ENCODE measurements at regions not wholly inside any gene's neighbourhood (a gene's known extent, or its start where the extent isn't known, plus 50 kb on each side); places are given as distances from the start of the nearest gene placed in this dataset.
"Not testable (repeated sequence)": the region's sequence is repeated elsewhere in the genome, so short reads cannot be mapped to it uniquely, and the experiment has no call there.

DNA sequence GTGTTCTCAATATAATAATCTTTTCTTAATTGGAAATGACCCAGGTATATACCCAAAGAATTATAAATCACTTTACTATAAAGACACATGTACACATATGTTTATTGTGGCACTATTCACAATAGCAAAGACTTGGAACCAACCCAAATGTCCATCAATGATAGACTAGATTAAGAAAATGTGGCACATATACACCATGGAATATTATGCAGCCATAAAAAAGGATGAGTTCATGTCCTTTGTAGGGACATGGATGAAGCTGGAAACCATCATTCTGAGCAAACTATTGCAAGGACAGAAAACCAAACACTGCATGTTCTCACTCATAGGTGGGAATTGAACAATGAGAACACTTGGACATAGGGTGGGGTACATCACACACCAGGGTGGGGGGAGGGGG, 56.8 kb downstream of the SCGB2B2 start:
- not testable (repeated sequence) for DNase-seq (ENCODE audit: low spot score)

DNA sequence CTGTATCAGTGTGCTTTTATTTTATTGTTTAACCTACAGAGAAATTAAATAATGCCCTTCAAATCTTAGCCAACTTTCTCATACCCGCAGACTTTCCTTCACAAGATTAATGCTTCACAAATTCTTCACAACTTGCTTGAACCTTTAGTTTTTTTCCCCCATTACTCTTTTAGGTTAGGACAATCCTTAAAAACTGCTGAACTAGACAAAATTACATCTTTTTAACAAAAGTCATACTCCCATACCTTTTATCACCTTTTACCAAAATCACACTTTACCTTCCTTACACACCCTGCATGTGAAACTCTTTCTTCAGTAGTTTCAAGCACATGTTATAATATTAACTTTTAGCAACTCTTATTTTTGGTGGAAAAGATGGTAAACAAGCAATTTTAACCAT, 58.5 kb downstream of the SCGB2B2 start:
- DNase-seq (ENCODE audit: low spot score) = no peak

DNA sequence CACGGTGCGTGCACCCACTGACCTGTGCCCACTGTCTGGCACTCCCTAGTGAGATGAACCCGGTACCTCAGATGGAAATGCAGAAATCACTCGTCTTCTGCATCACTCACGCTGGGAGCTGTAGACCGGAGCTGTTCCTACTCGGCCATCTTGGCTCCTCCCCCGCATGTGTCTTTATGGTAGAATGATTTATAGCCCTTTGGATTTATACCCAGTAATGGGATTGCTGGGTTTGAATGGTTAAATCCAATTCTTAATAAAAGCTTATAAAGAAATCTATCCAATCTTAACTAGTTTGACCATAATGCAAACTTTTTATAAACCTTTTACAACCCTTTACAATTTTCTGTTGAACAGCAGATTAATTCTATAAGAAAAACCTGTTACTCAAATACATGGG, 59.0 kb downstream of the SCGB2B2 start:
- not testable (repeated sequence) for DNase-seq (ENCODE audit: low spot score)

GRCh38 chr19:34603003-34603402, 74.0 kb downstream of the SCGB2B2 start:
- no peak for DNase-seq (ENCODE audit: low spot score)

- DNase-seq (ENCODE audit: low spot score) = no peak
Observed at GRCh38 chr19:34601071-34601470, 75.9 kb downstream of the SCGB2B2 start.

GRCh38 chr19:34600366-34600765, 76.6 kb downstream of the SCGB2B2 start:
- no peak for DNase-seq (ENCODE audit: low spot score)

DNA sequence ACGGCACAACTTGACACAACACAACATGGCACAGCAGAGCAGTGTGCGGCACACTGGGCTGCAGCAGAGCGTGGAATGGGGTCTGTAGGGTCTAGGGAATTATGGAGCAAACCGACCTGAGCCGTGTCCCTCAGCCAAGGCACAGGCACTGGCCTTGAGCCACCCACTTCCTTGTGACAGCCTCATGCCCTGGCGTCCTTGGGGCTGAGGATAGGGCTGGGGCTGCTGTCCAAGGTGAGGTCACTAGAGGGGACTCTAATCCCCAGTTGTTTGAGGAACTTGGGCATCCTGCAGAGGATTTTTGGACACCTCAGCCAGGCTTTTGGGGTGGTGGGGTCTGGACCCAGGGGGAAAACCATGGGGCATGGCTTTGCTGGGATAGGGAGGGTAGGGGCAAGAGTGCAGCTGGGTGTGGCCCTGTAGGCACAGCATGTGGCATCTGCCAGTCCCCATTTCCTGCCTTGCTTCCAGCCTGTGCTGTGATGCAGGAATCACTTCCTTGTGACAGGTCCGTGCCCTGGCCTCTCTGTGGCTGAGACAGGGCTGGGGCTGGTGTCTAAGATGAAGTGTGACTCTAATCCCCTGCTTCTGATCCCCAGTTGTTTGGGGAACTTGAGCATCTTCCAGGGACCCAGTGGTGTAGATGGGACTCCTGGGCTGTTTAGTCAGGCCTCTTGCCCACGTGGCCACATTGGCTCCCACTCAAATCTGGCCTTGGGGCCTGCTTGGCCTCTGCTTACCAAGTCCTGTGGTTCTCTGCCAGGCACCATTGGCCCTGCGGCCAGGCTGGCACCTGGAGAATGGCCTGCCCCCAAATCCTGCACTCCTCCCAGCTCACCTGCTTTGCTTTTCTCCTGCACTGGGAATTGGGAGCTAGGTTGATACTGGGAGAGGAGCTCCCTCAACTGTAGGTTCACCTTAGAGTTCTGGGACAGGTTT, 78.5 kb downstream of the SCGB2B2 start:
- DNase-seq (ENCODE audit: low spot score) = no peak

DNA sequence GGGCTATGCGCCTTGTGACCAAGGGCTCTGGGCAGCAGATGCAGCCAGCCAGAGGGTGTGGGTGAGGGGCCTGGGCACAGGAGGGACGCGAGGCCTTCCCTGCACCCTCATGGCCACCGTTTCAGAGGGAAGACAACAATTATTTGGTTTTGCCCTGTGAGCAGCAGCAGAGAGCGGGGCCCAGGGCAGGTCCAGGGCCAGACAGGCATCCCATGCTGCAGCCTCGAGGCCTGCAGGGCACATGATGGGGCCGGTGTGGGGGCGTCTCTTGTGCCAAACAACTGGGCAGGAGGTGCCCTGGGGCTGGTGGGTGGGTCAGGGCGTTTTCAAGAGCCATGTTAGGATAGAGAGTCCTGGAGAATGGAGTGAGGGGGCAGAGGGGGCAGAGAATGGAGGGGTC, 79.4 kb downstream of the SCGB2B2 start:
- DNase-seq (ENCODE audit: low spot score) = no peak

DNA sequence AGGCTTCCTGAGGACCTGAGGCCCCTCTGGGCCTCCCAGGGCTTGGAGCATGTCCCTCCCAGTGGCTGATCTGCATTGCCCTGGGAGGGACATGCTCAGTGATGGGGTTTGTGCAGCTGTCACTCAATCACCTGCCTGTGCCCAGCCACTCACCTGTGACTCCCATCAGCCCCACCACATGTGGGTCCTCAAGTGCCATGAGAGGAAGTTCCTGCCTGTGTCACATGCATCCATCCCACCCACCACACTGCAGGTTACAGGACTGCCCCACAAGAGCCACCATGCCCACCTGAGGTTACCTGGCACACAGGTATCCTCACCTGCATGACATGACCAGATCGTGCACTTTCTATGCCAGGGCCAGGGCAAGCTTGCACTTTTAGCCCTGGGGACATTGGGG, 80.0 kb downstream of the SCGB2B2 start:
- no peak for DNase-seq (ENCODE audit: low spot score)

GRCh38 chr19:34596115-34596514, 80.8 kb downstream of the SCGB2B2 start:
- DNase-seq (ENCODE audit: low spot score) = no peak

DNA sequence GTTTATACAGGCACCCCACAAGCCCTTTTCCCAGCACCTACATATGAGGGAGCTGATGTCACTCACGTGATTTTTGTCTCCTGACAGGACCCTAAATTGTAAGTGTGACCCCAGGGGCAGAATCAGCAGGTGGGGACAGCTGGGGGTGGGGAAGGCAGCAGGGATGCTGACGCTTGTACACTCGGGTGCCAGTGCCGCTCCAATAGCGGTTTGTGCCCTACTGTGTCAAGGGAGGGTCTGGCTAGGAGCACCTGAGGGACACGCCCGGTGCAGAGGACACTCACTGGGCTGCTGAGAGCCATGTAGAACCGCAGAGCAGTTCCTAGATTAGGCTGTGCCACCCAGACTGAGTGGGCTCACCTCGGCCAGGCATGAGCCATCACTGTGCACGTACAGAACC, 81.3 kb downstream of the SCGB2B2 start:
- DNase-seq (ENCODE audit: low spot score) = no peak

DNA sequence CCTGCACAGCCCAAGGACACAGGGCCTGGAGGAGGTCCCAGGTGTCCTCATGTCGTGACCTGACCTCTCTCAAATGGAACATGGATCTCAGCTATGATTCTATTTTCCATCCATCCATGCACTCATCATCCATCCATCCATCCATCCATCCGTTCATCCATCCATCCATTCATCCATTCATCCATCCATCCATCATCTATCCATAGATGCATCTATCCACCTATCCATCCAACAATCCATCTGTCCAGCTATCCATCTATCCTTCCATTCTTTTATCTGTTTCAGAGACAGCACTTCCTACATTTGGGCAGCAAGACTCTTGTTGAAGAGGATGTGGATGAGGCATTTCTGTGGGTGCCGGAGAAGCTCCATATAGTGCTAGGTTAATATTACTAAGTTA, 86.7 kb downstream of the SCGB2B2 start:
- DNase-seq (ENCODE audit: low spot score) = no peak

DNA sequence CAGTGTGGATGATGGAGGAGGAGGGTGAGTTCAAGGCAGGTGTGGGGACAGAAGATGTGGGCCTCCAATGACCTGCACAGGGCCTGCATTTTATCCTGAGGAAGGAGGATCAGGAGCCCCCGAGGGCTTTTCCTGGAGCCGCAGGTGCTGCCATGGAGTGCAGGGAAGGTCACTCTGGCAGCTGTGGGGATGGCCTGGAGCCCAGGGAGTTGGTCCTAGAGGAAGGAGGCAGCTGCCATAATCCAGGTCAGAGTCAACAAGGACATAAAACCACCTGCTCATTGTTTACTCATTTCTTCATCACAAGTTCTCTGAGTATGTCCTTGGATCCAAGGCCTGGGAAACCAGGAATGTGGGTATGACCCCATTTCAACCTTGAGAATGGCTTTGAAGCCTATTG, 87.2 kb downstream of the SCGB2B2 start:
- DNase-seq (ENCODE audit: low spot score) = no peak

- DNase-seq (ENCODE audit: low spot score) = no peak
Observed at GRCh38 chr19:34588846-34589245, 88.1 kb downstream of the SCGB2B2 start.

GRCh38 chr19:34588249-34588648, 88.7 kb downstream of the SCGB2B2 start:
- peak; percentile 4 for DNase-seq (ENCODE audit: low spot score)

GRCh38 chr19:34580408-34580807, 96.6 kb downstream of the SCGB2B2 start:
- DNase-seq (ENCODE audit: low spot score) = no peak

DNA sequence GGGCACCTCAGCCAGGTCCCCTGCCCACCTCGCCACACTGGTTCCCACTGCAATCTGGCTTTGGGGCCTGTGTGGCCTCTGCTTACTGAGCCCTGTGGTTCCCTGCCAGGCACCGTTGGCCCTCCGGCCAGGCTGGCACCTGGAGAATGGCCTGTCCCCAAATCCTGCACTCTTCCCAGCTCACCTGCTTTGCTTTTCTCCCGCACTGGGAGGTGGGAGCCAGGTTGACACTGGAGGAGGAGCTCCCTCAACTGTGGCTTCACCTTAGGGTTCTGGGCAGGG, 97.0 kb downstream of the SCGB2B2 start:
- no peak for DNase-seq (ENCODE audit: low spot score)

- DNase-seq (ENCODE audit: low spot score) = no peak
Observed at GRCh38 chr19:34579281-34580054, 97.5 kb downstream of the SCGB2B2 start.

DNA sequence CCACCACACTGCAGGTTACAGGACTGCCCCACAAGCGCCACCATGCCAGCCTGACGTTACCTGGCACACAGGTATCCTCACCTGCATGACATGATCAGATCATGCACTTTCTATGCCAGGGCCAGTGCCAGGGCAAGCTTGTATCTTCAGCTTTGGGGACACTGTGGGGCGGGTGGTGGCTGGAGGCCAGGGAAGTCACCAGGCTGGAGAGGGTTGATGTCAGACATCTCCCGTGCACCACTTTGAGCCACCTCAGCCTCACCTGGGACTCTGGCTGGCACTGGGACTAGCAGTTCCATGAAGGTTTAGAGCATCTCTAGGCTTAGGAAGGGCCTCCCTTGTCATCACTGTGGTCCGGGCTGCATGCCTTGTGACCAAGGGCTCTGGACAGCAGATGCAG, 97.2 kb downstream of the WTIP start:
- DNase-seq (ENCODE audit: low spot score) = no peak

GRCh38 chr19:34578173-34578572, 96.6 kb downstream of the WTIP start:
- no peak for DNase-seq (ENCODE audit: low spot score)

DNA sequence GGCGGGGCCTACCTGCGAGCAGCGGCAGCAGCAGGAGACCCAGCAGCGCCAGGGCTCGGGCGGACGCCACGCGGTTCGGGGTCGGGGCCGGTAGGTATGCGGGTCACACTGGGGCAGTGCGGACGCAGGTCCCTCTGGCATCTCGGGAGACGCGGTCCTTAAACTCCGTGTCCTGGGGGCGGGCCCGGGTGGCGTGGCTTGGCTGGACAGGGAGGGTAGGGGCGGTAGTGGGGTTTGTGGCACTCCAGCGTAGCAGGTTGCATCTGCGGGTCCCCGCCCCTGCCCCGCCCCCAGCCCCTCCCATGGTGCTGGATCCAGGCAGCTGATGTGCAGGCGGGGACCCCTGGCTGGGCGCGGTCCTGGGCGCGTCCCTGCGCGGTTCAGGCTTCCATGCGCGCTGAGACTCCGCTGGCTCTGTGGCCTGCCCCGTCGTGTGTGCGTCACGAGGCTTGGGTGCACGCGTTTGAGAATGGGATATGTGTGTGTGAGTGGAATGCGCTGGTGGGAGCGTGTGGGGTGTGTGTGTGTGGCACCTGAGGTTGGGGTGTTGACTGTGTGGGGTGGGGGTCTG, 96.1 kb downstream of the WTIP start:
- no peak for DNase-seq (ENCODE audit: low spot score)

DNA sequence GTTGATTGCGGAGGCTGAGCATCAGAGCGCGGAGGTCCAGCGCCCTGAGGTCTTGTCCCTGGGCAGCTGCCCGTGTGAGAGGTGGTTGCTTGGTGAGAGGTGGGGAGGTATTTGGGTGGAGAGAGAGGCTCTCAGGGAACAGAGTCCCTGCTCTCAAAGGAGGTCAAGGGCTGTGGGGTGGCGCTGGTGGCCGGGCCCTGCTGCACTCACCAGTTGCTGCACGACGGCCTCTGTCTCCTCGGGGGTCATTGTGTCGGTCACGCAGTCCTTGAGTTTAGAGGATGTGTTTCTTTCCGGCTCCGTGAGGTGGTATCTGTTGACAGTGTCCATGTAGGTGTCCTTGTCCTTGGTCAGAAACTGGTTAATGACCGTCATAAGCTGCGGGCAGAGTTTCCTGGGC, 95.5 kb downstream of the WTIP start:
- no peak for DNase-seq (ENCODE audit: low spot score)

DNA sequence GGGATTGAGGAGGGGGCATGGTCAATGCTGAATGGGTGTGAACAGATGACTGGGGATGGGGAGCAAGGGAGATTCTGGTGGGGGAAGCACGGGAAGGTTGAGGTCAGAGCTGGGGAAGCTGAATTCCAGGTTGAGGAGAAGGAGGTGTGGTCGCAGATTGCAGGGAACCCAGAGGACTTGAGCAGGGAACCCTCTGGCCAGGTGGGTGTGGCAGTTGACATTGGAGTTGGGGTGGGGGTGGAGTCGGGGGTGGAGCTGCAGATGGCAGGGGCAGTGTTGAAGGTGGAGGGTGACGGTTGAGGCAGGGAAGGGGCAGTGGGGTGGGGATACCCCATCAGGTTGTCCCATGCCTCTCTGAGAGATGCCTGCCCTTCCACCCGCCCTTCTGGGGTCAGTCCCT, 94.7 kb downstream of the WTIP start:
- DNase-seq (ENCODE audit: low spot score) = no peak
